ENCODE measurements at regions not wholly inside any gene's neighbourhood (a gene's known extent, or its start where the extent isn't known, plus 50 kb on each side); places are given as distances from the start of the nearest gene placed in this dataset.

GRCh38 chr10:107650939-107651338 lies 486.4 kb upstream of the SORCS1 start:
- no peak for DNase-seq (ENCODE audit: low read depth)

- DNase-seq (ENCODE audit: low read depth), result no peak
These were observed 484.7 kb upstream of the SORCS1 start for GRCh38 chr10:107649249-107649648.

- no peak for DNase-seq (ENCODE audit: low read depth)
These were observed 483.0 kb upstream of the SORCS1 start for GRCh38 chr10:107647462-107647861.

GRCh38 chr10:107631876-107632275 lies 467.4 kb upstream of the SORCS1 start:
- DNase-seq (ENCODE audit: low read depth), result peak; percentile 57

GRCh38 chr10:107626862-107627261 lies 462.4 kb upstream of the SORCS1 start:
- DNase-seq (ENCODE audit: low read depth), result no peak

GRCh38 chr10:107623292-107623691 lies 458.8 kb upstream of the SORCS1 start:
- DNase-seq (ENCODE audit: low read depth), result no peak

- DNase-seq (ENCODE audit: low read depth), result no peak
These were observed 454.6 kb upstream of the SORCS1 start for GRCh38 chr10:107619139-107619538.

- peak; percentile 19 for DNase-seq (ENCODE audit: low read depth)
These were observed 454.0 kb upstream of the SORCS1 start for GRCh38 chr10:107618504-107618994.

GRCh38 chr10:107616463-107617410 lies 452.2 kb upstream of the SORCS1 start:
- DNase-seq (ENCODE audit: low read depth), result peak; percentile 56

- peak; percentile 5 for DNase-seq (ENCODE audit: low read depth)
These were observed 451.5 kb upstream of the SORCS1 start for GRCh38 chr10:107616031-107616430.

GRCh38 chr10:107614939-107615685 lies 450.6 kb upstream of the SORCS1 start:
- peak; percentile 81 for DNase-seq (ENCODE audit: low read depth)

- peak; percentile 10 for DNase-seq (ENCODE audit: low read depth)
These were observed 446.6 kb upstream of the SORCS1 start for GRCh38 chr10:107611115-107611514.

- peak; percentile 64 for DNase-seq (ENCODE audit: low read depth)
These were observed 424.6 kb upstream of the SORCS1 start for GRCh38 chr10:107589081-107589480.

- DNase-seq (ENCODE audit: low read depth), result no peak
These were observed 421.1 kb upstream of the SORCS1 start for GRCh38 chr10:107585630-107586029.

GRCh38 chr10:107583974-107584373 lies 419.5 kb upstream of the SORCS1 start:
- no peak for DNase-seq (ENCODE audit: low read depth)

- DNase-seq (ENCODE audit: low read depth), result peak; percentile 66
These were observed 415.5 kb upstream of the SORCS1 start for GRCh38 chr10:107579970-107580369.

- DNase-seq (ENCODE audit: low read depth), result no peak
These were observed 412.7 kb upstream of the SORCS1 start for GRCh38 chr10:107577221-107577620.

- DNase-seq (ENCODE audit: low read depth), result peak; percentile 90
These were observed 412.2 kb upstream of the SORCS1 start for GRCh38 chr10:107576746-107577145.

- DNase-seq (ENCODE audit: low read depth), result no peak
These were observed 400.5 kb upstream of the SORCS1 start for GRCh38 chr10:107565014-107565413.

- peak; percentile 45 for DNase-seq (ENCODE audit: low read depth)
These were observed 396.7 kb upstream of the SORCS1 start for GRCh38 chr10:107561136-107561650.

- no peak for DNase-seq (ENCODE audit: low read depth)
These were observed 393.4 kb upstream of the SORCS1 start for GRCh38 chr10:107557916-107558315.

GRCh38 chr10:107554333-107554732 lies 389.8 kb upstream of the SORCS1 start:
- DNase-seq (ENCODE audit: low read depth), result no peak
